HG03060 (cell line): ENCODE measurements at regions not wholly inside any gene's neighbourhood (a gene's known extent, or its start where the extent isn't known, plus 50 kb on each side); places are given as distances from the start of the nearest gene placed in this dataset.
"Not testable (repeated sequence)": the region's sequence is repeated elsewhere in the genome, so short reads cannot be mapped to it uniquely, and the experiment has no call there.

Experiments used
- ATAC-seq: cut with Tn5 transposase; IDR thresholded peaks from one replicate; pipeline ENCODE4 v1.9.1; 2021; ENCODE audit warnings: low read depth, moderate number of reproducible peaks; ENCODE audit not compliant: unreplicated experiment

DNA sequence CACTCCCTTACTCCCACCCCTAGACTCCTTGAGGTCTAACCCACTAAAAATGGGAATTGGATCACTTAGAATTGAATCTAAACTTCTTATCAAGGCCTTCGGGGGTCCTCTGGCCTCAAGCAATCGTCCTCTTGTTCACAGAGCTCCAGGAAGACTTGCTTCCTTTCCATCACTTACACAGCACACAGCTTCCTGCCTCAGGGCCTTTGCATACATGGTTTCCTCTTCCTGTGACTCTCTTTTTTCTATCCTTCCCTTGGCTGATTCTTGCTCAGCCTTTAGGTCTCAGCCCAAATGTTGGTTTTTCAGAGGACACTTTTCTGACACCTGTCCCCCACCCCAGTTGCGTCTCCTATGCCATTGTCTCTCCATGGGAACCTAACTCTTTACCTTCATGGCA is 50.0 kb upstream of the ALDH1B1 start:
- ATAC-seq: no peak

DNA sequence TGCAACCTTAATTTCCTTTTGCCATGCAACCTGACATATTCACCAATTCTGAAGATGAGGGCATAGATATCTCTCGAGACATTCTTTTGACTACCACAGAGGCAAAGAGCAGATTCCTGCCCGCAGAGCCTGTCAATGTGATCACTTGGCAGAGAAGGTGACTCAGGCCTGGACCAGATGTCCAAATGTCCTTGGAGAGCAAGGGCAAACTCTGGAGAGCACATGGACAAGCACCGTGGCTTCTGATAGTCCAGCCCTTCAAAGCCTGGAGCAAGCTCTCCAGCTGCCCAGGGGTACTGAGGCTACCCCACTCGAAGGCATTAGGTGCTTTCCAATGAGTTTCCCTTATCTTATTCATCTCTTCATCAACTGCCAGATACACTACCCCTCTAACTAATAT is 50.4 kb upstream of the ALDH1B1 start:
- ATAC-seq: no peak

DNA sequence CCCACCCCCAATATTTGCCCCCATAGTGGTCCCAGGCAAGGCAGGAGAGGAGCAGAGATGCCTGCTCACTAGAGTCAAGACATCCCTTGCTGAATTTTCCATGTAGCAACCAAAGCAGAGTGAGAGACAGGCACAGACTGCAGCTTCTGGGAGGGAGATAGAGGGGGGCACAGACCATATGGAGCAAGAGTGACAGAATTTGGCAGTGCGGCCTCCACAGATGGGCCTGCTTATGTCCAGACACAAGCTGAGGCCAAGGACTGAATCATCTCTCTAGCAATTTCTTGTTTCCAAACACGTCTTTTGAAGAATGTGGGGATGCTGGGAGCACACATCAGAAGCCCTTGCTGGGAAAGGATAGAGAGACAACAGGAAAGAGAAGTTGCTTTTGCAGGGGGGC is 53.0 kb upstream of the ALDH1B1 start:
- no peak for ATAC-seq

DNA sequence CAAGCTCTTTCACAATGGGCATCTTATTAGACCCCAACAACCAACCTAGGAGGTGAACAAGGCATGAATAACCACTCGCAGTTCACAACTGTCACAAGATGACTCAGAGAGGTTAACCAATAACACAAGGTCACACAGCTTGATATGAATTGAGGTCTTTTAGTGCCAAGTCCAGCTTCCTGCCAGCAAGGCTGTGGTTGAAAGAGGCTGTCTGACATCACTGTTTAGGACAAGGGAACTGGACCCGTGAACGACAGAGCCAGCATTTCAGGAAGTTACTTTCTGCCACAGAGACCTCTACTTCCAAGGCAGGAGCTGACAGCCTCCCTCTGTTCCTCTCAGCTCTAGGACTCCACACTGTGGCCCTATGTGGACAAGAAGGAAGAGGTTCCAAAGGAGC is 53.4 kb upstream of the ALDH1B1 start:
- ATAC-seq: peak; percentile 66

DNA sequence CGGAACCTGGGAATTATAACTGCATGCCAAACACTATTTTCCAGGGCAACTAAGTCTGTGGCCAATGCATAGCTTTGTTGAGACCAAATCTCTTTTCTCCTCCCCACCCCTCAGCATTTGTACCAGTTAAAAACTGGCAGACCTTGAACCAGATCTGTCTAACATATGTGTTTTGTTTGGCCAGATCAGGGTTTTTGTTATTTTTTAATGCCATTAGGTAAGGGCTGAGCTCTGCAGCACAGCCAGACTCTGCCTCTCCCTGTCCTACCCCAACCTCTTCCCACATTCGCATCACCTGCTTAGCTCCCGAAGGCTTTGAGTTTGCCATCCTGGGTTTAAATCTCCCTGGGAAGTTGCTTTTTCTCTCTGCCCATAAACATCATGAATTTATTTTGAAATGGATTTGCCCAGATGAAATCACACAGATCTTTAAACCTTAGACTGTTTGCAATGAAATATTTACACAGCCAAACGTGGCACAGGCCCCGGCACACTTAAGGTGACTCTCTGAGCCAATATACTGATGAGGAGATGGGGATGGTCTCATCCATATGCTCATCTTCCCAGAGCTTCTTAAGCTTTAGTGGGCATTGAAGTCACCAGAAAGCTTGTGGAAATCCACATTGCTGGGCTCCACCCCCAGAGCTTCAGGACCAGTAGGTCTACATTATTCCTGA is 54.0 kb upstream of the ALDH1B1 start:
- ATAC-seq: no peak

DNA sequence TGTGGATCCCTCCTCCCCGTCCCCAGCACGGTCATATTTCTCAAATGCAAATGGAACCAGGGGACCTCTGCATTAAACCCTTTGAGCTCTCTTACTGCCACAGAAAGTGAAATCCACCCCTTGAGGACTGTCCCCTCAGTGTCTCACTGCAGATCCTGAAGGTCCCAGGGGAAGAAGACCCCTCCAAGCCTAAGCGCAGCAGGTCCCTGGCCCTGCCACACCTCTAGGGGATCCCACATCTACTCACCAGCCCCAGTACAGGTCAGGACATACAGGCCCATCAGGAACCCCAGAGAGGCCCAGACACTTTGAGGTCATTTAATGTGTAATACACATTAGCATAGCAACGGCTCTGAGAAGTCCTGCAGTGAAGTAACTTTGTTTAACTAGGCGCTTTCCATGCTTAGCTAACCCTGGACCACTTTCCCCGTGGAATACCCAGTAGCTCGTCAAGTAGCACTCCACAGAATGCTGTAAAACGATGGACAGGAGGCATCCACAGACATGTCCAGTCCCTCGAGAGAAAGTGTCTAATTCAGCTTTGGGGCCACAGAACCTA is 54.7 kb upstream of the ALDH1B1 start:
- ATAC-seq: no peak

DNA sequence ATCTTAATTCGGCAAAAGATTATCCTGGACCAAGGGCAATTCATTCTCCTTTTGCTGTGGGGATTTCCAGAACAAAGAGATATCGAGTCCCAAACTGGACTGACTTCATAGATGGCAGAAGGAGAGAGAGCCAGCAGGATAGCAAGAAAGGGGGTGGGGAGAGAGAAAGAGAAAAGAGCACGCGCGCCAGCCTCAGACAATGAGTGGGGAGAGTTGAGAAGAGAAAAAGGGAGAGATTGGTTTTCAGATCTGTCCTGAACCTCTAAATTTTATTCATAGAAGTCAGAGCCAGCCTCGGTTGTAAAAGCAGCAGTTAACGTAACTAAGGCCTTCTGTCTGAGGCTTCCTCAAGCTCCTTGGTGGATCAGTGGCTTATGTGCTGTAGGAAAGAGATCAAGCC is 55.3 kb upstream of the ALDH1B1 start:
- ATAC-seq: no peak

DNA sequence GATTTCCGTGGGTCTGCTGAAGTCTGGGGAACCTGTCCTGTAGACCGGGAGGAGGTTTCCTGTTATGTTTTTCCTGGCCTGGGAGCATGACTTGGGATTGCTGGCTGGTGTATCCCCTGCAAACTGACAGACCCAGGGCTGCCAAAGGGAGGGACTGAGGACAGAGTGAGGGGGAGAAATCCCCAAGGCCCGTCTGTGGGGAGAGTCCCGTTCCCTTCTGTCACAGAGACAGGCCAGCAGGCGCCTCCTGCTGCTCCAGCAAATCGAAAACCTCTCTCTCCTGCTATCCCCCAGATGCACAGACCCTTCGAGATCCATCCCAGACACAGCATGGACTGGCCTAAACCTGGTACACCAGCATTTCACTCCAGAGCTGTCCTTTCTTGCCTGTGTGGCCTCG is 56.2 kb upstream of the ALDH1B1 start:
- ATAC-seq: no peak

DNA sequence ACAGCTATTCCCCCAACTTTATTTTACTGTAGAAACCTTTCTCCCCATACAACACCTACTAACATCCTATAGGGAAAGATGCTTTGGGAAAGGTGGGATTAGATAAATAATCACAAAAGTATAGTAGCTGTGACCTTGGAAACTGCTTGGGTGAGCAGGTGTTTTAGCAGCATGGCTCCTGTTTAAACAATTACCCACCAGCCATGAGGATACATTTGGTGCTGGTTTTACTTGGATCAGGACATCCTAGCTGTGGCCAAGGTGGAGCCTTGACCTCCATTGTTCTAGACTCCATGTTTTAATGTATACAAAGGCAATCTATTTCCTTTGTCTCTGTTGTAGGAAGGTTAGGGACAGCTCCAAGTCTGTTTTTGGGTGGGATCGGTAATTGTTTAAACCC is 56.8 kb upstream of the ALDH1B1 start:
- no peak for ATAC-seq

DNA sequence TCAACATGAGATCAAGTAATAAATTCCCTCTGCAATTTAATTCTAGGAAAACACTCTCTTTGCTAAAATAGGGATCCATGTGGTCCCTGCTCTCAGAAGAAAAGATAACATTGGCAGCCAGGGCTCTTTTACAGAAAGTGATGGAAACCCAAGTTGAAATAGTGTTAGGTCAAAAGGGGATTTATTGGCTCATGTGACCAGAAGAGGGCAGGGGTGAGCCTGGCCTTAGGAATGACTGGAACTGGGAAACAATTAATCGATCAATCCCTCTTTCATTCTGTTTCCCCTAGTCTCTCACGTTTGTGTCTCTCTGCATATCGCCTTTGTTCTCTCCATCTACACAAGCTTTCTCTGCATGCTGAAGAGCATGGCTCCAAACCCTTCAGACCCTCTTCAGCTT is 58.3 kb upstream of the ALDH1B1 start:
- ATAC-seq: no peak

DNA sequence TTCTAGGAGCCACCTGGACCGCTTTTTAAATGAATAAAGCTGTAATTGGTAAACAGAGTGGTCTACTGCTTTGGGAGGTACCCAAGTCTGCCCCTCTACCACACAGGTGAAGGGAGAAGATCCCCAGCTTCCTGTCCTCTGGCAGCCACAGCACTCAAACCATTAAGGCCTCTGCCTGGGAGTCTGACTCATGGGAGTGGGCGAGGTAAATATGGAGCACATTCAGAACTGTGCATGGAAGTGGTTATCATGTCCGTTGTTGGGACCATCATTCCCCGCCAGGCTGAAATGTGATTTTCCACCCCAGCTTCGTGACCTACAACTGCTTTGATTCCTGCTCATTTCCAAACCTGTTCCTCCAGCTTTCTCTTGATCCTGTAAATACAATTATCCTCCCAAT is 59.5 kb upstream of the ALDH1B1 start:
- no peak for ATAC-seq

DNA sequence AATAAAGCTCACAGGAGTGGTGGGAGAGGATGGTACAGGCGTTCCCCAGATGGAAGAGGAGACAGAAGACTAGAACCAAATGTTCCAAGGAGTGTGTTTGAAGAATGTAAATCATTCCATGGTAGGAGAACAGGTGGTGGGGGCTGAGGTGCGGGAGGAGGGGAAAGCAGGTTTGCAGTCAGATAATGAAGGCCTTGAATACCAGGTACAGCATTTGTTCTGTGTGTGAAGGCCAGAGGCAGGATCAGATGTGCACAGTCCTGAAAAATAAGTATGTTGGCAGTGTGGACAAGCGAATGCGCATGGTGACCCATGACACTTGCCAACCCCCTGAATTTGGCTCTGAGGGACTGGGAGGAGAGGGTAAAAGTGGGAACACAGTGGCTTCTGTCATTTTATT is 59.9 kb upstream of the ALDH1B1 start:
- no peak for ATAC-seq

DNA sequence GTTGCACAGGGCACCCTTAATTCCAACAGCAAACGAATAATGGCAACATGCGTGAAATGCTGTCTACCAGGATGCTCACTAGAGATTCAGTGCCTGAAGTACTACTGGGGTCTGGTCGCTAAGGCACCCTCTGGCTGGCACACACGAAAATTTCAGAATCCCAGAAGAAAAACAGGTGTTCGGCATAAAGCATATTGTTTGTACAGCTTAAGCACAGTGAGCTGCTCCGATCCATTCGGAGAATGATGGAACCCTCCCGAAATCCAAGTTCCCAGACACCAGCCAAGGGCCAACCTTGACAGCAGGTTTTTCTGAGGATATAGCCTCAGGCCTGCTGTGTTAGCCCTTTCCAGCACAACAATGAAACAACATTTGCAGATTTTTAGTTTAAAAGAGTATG is 61.4 kb upstream of the ALDH1B1 start:
- no peak for ATAC-seq

DNA sequence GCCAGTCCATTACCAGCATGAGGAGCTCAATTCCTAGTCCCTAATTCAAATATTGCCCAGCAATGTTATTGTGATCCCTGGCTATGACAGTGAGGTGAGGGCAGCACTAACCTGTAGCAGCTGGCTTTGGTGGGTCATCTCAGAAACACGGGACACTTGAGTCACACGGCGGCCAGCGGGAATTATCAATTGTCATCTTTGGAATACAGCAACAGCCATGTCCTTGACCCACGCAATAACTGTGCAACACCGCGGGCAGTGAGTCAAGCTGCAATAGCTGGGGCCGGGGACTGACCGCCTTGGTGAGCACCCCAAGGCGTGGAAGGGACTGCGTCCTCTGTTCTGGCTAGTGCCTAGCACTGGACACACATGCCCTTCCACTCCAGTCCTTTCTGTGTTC is 62.5 kb upstream of the ALDH1B1 start:
- ATAC-seq: no peak

DNA sequence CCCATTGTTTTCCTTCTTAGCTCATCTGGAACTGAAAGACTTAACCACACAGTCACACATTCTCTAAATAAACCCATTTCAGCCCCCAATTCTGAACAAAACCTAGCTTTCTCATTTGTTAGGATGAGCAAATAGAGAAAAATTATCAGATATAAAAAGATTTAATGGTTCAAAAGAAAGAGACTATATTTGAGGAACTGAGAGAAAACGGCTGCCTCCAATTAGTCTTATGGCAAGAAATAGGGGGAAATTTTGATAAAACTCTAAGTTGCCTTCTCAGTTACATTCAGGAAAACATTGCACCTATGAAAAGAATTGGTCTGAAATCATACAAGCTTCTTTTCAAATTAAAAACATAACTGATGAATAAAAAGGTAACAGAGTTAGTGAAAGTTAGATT is 63.7 kb upstream of the ALDH1B1 start:
- no peak for ATAC-seq

DNA sequence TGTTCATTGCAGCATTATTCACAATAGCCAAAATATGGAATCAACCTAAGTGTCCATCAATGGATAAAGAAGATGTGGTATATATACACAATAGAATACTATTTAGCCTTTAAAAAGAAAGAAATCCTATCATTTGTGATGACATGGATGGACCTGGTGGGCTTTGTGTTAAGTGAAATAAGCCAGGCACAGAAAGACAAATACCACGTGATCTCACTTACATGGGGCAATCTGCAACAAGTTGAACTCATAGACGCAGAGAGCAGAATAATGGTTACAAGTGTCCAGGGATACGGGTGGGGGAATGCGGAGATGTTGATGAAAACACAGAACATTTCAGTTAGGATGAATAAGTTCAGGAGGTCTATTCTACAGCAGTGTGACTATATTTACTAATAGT is 66.4 kb upstream of the ALDH1B1 start:
- ATAC-seq: no peak

DNA sequence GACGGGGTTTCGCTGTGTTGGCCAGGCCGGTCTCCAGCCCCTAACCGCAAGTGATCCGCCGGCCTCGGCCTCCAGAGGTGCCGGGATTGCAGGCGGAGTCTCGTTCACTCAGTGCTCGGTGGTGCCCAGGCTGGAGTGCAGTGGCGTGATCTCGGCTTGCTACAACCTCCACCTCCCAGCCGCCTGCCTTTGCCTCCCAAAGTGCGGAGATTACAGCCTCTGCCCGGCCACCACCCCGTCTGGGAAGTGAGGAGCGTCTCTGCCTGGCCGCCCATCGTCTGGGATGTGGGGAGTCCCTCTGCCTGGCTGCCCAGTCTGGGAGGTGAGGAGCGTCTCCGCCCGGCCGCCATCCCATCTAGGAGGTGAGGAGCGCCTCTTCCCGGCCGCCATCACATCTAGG is 68.3 kb upstream of the ALDH1B1 start:
- ATAC-seq: not testable (repeated sequence)

DNA sequence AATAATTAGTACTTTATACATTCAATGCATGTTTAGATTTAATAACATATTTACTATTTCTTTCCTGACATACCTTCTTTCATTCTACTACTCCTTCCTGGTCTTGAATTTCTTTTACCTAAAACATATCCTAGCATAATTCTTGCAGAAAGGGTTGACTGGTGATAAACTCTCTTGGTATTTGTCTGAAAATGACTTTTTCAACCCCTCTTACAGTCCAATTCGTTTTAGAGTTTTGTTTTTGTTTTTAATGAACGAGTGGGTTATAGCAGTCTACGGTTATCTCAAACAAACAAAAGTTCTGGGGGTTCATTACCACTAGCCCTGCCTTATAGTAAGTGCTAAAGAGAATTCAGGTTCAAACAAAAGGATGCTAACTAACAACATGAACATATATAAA is 69.6 kb upstream of the ALDH1B1 start:
- ATAC-seq: no peak

DNA sequence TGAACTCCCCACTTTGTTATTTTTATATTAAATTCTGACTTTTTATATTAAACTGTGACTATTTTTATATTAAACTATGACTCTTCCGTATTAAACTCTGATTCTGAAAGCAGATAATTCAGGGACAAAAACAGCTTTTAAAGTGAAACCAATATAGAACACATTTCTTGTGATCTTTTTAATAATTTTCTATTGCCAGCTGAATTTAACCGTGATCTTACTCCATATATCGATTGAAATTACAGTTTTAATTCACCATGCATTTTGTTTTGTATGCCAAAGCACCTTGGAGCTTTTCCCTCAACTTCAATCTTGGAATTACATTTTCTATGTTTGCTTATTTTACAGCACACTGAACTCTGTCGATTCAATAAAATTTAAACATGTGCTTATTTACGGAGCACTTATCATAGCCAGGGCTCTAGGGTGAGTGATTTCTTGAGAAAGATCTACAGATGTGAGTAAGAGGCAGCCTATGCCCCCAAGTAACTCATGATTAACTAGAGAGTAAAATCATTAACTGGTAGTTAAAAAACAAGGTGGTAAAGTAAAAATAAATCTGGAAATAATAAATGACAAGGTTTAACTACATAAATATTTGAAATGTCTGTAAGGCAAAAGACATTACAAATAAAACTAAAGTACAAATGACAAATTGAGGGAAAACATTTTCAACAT is 72.9 kb upstream of the ALDH1B1 start:
- no peak for ATAC-seq

DNA sequence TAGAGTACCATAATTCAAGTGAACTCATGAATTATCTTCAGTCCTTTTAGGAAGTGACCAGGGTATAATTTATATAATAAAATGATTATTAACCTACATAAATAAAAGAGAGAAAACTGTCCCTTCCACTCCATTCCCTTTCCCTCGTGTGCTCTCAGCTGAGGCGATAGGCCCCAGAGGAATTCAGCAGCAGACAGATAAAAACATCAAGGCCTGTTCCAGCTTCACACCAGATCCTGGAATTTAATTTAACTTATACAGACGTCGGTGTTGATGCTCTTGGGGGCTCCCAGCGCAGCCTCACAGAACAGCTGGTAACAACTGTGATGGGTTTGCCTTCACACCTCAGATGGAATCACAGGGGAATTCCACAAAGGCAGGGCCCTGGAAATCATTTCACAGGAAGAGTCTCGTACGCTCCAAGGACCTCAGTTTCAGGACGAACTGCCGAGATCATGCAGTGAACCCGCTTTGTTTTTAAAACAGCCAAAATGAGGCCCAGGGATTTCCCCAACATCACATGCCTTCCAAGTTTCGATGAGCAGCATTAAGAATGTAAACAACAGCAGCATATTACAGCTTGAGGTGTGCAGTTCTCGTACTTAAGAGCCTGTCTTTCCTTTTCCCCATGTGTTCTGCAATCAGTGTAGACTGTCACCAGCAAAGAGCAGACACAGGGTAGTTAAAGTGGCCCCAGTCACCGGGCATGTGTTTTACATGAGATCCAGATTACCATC is 73.6 kb upstream of the ALDH1B1 start:
- ATAC-seq: peak; percentile 84

DNA sequence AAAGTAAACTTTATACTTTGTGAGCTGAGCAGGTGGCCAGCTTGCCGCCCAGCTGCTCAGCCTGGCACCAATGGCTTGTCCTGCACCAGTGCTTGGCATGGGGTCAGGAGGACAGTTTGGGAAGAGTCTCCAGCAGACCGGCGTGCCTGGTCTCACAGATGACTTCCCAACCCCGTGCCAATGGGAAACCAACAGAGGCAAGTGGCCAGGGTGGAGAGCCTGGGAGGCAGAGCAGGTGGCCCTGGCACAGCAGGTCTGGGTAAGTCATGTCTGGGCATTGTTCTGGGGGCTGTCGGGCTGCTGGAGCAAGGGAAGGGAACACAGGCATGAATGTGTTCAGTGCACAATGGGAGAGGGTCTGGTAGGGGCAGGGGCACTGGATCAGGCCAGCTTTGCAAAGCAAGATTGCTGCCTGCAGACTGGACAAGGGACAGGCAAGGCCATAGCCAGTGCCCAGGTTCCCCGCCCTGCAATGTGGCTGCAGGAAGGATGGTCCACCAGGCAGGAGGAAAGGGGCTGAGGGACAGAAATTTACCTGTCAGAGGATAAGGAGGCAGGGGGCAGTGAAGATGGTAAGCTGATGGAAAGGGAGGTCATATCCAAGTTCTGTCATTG is 76.2 kb upstream of the ALDH1B1 start:
- no peak for ATAC-seq
